NCI-H446 (cell line): ENCODE measurements at regions not wholly inside any gene's neighbourhood (a gene's known extent, or its start where the extent isn't known, plus 50 kb on each side); places are given as distances from the start of the nearest gene placed in this dataset.

Experiments
- DNase-seq, 2 experiments: peaks; one replicate each; lab custom pipeline; 2025; lab: John Stamatoyannopoulos, UW

DNA sequence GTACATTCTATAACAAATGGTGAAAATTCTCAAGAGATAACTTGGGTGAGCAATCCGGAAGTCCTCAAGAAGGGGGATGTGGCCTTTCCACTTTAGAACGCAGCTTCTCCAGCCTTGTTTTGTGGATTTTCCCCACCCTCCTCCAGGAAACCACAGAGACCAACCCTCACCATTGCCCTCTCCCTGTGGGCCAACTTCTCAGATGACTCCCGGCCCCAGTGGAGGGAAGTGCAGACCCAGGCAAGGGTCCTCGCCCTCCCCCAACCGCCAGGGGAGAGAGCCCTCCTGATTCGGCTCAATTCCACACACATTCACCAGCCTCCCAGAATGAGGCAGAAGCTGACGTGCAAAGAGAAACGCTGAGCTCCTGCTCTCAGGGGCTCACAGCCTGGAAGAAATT, 277.2 kb downstream of the EIPR1 start:
- no peak for DNase-seq

DNA sequence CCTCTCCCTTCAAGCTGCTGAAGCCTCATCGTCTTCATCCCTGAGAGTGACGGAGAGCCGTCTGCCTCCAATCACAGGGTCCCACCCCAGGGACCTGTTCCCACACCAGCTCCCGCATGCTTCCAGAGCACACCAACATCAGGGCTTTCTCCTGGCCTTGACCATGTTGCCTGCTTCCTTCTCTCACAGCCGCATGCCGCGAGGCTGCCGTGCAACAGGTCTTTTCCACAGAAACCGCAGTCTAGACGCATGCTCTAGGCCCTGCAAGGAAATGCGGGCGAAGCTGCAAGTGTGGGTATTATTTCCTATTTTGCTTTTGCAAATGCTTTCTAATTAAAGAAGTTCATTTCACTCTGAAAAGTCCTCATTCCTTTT, 277.8 kb downstream of the EIPR1 start:
- no peak for DNase-seq

DNA sequence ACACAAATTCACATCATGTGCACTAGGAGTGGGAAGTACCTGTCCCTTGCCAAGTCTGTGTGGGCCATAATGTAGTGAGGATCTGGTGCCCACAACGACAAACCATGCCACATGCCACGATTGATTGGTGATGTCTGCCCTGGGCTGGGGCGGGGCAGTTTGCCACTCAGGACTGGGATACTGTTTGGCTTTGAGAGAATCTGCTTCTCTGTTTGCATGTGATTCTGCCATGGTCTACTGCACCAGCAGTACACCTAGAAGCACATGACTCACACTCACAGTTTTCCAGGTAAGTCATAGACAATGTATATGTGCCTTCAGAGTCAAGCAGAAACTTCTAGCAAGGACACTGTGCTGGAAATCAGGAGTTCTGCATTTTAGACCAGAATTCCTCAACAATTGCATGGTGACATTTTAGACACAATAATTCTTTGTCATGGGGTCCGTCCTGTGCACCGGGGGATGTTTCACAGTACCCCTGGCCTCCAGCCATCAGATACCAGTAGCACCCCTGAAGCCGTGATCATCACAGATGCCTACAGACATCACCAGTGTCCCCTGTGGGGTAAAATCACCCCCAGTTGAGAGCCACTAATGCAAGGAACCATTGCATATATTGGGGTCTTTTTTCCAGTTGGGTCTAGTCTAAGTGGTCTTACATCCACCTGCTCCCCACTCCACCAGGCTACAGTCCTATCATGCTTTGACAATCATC, 278.3 kb downstream of the EIPR1 start:
- DNase-seq: no peak

DNA sequence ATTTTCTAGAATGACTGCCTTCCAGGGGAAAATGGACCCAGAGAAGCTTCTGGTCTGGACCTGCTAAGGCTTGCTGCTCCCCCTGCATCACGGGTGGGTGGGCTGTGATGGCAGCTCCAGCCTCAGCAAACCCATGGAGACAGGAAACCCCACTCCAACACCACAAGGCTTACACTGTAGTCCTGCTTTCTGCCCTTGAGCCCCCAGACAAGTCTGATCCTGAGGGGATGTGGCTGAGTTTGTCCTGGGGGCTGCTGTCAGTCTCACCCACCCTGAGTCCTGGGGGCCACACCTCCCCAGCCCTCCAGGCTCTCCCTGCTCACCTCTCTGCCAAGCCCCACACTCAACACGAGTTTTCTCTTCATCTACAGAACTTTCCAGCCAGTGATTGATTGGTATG, 279.4 kb downstream of the EIPR1 start:
- no peak for DNase-seq

DNA sequence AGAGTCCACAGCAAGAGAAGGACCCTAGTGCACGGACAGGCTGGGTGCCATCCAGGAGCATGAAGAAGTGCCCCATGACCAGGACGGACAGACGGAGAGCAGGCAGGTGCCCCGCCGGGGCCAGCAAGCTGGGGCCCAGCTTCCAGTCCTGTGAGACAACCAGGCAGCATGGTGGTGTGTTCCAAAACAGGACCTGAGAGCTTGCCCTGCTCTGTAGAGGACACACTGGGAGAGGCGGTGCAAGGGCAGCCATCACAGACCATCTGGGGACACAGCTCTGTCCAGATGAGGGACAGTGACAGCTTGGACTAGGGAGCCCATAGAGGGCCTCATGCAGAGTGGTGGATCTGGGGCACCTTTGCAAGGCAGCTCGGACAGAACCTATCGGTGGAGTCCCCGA, 279.8 kb downstream of the EIPR1 start:
- no peak for DNase-seq

DNA sequence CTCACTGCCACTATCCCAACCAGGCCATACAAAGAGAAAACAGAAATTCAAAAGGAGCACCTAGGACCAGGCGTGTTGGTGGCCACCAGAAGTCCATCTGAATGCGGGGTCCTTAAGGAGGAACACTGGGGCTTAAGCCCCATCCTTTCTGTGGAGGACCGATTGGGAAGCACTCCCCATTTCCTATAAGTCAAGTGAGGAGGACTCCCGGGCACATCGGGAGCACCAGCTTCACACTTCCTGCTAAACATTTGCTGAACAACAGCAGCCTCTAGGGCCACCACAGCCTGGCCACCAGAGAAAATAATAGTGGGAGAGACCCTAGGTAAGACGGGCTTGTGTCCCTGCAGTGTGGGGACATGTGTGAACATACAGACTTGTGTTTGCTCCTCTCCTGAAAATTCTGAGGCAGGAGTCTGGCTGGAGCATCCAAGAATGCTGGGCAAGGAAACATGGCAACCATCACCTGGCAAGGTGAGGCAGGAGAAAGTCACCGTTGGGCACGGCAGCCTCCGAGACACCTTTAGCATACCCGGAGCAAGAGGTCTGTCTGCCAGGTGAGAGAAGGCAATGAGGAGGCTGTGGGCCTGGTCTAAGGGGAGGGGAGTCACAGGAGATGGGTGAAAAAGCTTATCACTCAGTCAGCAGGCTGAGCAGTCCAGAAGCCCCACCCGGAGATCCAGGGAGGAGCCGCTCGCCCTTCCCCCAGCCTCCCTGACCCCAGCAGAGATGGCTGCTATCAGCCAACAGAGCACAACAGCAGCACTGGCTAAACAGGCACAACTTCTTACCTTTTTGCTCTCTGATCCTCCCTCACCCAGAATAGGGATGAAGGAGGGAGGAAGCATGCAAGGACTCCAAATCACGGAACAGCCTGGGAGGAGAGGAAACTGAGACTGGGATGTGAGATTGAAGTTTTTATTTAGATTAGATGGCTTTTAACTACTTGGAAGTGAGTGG, 282.3 kb downstream of the EIPR1 start:
- no peak for DNase-seq

DNA sequence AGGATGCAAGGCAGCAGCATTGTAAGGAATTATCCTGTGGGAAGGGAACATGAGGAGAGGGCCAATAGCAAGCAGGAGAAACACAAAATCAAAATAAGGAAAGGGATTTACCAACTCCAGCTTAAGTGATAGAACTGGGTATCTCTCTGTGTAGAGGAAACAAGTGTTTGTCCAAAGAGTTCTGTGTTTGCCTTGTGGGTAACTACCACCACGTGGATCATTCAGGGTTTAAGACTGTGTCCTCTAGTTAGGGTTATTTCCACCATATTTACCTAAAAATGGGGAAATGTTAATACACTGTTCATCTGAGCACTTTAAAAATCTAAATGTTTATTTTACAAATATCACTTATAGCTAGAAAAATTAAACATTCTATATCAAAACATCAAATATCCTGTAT, 283.3 kb downstream of the EIPR1 start:
- no peak for DNase-seq

DNA sequence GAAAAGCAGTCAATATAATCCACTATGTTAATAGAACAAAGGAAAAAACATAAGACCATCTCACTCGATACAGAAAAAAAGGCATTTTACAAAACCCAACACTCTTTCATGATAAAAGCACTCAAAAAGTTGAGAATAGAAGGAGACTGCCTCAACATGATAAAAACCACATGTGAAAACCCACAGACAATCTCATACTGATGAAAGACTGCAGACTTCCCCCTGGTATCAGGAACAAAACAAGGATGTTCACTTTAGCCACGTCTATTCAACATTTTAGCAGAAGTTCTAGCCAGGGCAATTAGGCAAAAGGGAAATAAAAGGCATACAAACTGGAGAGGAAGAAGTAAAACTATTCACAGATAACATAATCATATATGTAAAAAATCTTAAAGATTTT, 285.9 kb downstream of the EIPR1 start:
- DNase-seq: no peak

DNA sequence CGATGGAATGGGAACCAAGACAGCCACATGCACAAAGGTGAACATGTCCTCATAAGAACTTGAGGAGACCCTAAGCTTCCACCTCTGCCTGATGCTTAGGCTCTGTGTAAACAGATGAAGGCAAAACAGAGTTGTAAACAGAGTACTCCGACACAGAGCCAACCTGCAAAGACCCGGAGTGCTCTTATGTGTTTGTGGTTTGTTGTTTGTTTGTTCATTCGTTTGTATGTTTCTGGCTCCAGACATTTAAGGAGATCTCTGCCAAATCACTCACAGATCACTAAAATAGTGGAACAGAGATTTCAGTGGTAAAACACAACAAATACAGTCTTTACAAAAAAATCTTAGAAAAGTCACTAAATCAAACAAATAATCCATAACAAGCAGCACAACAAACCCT, 294.9 kb downstream of the EIPR1 start:
- DNase-seq: no peak

DNA sequence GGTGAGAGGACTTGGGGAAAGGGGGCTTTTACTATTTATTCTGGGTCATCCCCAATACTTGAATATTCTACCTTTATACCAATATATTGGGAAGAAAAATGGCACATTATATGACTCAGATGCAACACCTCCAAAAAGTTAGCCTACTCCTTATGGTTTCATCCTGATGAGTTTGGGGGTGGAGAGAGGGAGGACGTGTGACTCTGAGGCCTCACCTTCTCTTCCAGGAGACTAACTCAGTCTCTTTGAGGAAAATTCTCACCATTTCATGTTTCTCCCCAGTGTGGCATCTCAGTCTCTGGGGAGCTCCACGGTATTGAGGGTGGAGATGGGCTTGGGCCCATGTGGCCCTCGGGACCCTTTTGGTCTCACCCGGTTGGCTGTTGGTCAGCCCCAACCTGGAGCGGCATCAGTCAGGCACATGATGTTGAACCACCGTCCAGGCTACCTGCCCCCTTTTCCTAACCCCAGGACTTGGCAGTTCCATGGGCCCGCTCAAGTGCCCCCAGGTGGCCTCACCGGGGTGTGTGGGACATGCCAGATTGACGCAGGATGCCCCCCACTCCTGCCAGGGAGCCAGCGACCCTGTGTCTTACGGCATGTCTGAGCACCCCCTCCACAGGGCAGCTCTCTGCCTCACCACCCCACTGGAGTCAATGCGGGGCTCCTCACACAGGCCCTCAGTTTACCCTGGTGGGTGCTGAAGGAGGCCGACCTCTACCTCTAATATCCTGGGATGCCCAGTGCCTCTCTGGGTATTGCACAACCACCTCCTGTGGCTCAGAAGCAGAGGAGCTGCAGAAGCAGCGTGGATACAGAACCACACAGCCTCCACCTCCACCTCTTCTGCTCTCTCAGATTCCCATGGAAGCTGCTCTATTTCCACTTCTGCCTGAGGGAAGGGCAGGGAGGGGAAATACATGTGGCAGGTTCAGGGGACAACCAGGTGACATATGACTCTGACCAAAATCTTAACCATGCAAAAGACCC, 297.4 kb downstream of the EIPR1 start:
- no peak for DNase-seq

DNA sequence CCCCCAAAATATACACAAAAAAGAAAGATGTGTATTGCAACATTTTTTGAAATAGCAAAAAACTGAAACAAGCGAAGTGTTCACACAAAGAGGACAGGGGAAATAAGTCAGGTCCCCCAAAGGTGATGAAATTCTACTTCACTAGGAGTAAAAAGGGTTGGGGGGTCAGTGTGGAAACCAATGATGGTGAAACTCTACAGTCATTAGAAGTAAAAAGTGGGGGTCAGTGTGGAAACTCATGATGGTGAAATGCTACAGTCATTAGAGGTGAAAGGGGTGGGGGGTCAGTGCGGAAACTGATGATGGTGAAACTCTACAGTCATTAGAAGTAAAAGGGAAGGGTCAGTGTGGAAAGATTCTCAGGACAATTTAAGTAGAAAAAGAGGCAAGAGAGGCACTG, 298.2 kb downstream of the EIPR1 start:
- no peak for DNase-seq

DNA sequence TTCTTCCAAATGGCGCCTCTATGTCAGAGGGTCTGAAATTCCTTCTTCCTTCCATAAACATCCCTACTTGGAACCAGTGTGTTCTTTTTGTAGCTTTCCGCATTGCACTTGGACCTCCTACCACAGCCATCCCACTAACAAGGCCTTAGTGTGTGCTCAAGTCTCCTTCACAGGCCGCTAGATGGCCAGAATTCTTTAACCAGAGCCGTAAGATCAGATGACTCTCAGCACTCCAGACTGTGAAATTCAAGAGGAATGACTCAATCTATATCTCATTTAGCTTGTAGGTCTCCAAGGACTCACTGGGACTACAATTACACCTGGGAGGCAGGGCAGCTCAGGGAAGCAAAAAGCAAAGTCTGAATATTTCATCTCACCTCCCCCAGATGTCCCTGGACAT, 298.9 kb downstream of the EIPR1 start:
- DNase-seq: no peak

DNA sequence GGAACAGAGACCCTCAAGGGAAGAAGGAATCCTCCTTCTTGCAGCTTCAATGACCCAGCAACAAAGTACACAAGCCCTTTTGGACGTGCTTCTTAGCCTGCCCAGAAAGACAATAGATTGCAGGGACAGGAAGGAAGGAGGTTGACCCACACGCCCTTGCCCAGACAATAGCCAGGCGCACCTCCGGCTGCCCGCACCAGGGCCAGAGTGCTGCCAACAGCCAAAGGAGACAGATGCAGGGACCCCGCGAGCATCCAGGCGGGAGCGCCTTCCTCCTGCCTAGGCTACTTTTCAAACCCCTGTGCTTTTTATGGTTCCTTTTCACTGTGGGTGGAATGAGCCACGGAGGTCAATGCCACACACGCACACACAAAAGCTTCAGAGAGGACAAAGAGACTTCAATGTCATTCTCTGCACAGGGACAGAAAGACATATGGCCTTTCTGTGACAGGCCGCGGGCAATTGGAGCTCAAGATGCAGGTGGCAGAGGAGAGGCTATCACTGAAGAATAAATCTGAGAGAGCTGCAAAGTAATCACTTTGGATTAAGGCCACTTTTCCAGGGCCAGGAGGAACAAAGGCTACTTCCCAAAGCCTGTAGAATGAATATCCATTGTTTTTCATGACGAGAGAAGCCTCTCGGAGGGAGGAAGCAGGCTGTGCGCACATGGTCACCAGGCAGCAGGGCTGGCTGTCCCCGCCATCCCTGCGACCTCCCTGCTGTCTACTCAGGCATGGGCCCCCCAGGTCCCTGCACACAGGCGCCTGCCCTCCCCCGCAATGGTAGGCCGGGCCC, 300.6 kb downstream of the EIPR1 start:
- no peak for DNase-seq

DNA sequence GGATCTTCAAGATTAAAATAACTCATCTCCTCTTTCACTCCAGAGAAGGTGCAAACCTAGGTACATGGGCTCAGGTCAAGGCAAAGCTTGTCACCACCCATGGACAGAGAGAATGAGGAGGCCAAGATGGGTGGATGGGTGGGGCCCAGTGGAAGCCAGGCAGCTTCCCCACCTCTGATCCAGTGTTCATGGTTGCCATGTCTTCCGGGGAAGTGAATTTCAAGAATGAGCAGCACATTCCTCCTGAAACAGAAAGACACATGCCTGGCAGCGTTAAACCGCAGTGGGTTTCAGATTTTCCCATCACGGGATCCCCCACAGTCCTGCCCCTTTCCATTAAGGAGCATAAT, 301.7 kb downstream of the EIPR1 start:
- no peak for DNase-seq

DNA sequence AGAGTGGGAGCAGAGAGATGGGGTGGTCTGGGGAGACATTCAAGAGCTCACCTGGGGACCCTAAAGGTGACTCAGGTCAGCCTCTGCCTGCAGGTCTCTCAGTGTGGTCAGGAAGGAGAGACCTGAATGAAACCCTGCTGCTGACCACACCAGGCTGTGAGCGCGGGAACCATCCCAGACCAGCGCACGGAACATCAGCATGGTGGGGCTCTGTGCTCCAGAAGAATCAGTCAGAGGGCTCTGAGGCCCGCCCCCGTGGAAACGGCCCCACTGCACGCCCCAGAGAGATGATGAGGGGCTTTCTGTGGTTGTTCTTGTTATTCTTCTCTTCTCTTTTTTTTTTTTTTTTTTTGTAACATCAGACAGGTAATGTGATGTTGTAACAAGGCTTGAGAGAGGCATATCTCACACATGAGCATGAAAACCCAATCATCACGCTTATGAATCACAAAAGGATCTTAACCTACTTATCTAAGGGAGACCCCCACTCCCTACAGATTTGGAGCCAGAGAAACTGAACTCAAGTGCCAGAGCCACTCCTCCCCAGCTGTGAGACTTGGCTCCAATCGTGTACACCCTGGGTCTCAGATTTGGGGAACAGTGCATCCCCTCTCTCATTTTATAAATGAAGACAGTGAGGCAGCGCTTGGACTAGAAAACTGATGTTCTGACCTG, 302.2 kb downstream of the EIPR1 start:
- DNase-seq: no peak

DNA sequence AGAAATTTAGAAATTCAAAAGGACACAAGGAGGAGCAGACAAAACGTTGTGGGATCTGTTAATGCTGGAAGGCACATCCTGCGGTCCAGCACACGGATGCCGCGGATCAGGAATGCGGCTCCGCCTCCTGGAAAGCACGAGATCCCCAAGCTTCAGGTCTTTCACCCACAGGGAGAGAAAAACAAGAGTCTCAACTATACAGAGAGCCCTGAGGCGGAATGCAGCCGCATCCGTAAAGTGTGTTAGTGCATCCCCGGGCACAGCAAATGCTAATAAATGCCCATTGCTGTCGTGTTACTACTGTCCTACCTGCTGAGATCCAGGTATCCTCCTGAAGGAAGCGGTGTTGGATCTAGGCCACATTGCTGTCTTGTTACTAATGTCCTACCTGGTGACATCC, 303.9 kb downstream of the EIPR1 start:
- DNase-seq: no peak

DNA sequence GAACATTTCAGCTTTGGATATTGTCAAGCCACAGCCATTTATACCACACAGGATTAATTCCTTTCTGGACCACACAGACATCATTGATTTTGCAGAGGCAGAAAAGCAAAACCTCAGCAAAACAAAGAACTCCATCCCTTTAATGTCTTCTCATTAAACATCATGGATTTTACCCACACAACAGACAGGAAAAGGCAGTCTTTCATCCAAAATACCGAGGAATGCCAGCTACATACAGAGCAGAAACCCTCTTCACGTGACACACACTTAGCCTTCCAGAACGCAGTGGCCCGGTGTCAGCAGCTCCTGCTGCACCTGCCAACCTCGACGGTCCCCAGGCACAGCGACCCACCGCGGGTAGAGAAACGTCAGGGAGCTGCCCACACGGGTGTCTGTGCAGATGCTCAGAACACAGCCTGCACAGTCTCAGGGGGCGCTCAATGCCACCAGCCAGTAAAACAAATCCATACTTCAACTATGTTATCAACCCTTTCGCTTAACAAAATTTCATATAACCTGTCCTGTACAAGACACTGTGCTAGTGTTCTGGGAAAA, 304.5 kb downstream of the EIPR1 start:
- no peak for DNase-seq

DNA sequence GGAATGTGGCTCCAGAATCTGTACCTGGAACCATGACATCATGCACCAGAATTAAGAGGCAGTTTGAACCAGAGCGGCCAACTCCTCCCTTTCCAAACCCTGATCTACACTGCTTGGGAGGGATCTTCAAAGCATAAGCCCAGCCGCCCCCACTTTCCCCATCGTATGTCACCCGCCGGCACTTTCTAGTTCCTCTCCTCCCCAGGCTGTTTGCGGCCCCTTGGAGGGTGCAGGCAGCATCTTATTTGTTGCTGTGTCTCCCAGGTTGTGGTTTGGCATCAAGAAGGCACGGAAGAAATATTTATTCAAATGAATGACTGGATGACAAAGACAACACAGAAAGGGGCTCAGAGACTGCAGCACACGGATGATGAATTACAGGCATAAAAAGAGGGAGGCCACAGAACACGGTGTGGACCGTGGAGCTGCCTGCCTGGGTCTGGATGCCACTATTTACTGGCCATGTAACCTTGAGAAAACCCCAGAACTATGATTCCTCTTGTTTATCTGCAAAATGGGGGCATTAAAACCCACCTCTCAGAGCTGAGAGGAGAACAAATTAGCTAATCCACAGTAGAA, 305.8 kb downstream of the EIPR1 start:
- DNase-seq: no peak

DNA sequence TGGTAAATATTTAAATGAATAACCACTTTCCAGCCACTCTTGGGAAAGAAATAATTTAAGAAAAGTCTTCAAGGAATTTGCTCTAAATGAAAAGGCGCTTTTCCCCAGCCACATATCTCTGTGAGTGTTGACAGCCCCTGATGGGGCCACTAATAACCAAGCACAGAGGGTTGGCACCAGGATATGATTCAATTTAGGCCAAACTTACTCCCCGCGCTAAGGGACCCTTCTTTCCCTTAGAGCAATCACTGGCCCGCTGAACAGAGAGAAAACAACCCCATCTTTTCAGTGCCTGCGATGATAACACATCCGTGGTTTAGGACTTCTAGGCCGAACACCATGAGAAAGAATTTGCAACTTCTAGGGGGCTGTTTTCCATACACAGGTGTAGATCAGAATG, 310.8 kb downstream of the EIPR1 start:
- no peak for DNase-seq

DNA sequence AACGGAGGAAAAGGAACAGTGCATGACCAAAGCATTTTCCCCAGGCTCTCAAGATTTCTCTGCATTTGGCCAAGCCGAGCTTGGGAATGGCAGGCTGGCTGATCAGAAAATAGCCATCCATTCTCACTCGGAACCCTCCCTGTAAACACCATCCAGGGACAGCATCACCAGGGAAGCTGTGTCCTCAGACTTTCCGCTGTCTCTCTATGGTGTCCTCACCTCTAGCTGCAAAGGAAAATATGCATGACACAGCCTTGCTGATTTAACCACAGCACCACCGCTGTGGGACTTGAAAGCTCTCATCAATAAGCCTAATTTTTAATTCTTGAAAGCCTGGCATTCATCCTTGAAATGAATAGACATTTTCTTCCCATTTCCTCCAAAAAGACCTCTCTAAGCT, 311.7 kb downstream of the EIPR1 start:
- DNase-seq: no peak
